Neural cell (in vitro differentiated cells): ENCODE measurements at regions not wholly inside any gene's neighbourhood (a gene's known extent, or its start where the extent isn't known, plus 50 kb on each side); places are given as distances from the start of the nearest gene placed in this dataset.

Experiments used
- H2AFZ ChIP-seq: fragments of 200-600, 300-800 bp; sonication (generic), shearing (Covaris generic); 2 replicates; pipeline ENCODE4 v1.6.0; 2014; ENCODE audit warnings: low read depth, mild to moderate bottlenecking, antibody characterized with exemption, low read length, moderate library complexity
- H3F3A ChIP-seq: fragments of 200-600 bp; shearing (Covaris generic); 2 replicates; pipeline ENCODE4 v1.6.1; 2016; ENCODE audit warnings: mild to moderate bottlenecking, moderate library complexity, mixed read lengths, antibody characterized with exemption, low read length; ENCODE audit not compliant: insufficient read depth, poor library complexity, severe bottlenecking
- H3K27ac ChIP-seq: fragments of 200-600, 300-800 bp; sonication (generic), shearing (Covaris generic); 2 replicates; pipeline ENCODE4 v1.5.1; 2014; ENCODE audit warnings: mild to moderate bottlenecking, low read length, moderate library complexity
- H3K27me3 ChIP-seq: fragments of 300-800, 200-600 bp; sonication (generic), shearing (Covaris generic); 2 replicates; pipeline ENCODE4 v1.6.0; 2014; ENCODE audit warnings: mild to moderate bottlenecking, low read depth, low read length, moderate library complexity; ENCODE audit not compliant: insufficient read depth
- H3K36me3 ChIP-seq: fragments of 300-800, 200-600 bp; sonication (generic), shearing (Covaris generic); 2 replicates; pipeline ENCODE4 v1.5.1; 2014; ENCODE audit warnings: mild to moderate bottlenecking, antibody characterized with exemption, low read length, moderate library complexity; ENCODE audit not compliant: insufficient read depth
- H3K4me2 ChIP-seq: fragments of 300-800, 200-600 bp; sonication (generic), shearing (Covaris generic); 2 replicates; pipeline ENCODE4 v1.6.0; 2014; ENCODE audit warnings: mild to moderate bottlenecking, low read length
- H3K4me3 ChIP-seq: fragments of 300-800, 200-600 bp; sonication (generic), shearing (Covaris generic); 2 replicates; pipeline ENCODE4 v1.5.1; 2014; ENCODE audit warnings: mild to moderate bottlenecking, low read length, moderate library complexity
- H3K79me2 ChIP-seq: fragments of 200-600 bp; shearing (Covaris generic); replicated peaks from 2 replicates; pipeline ENCODE4 v1.6.0; 2014; ENCODE audit warnings: mild to moderate bottlenecking, low read length, moderate library complexity; ENCODE audit not compliant: insufficient read depth
- H3K9ac ChIP-seq: fragments of 300-800, 200-600 bp; sonication (generic), shearing (Covaris generic); 2 replicates; pipeline ENCODE4 v1.6.1; 2016; ENCODE audit warnings: mild to moderate bottlenecking, low read length, mixed read lengths
- H3K9me2 ChIP-seq: fragments of 200-600 bp; shearing (Covaris generic); 2 replicates; pipeline ENCODE4 v1.6.1; 2016; ENCODE audit warnings: mild to moderate bottlenecking, low read length, mixed read lengths; ENCODE audit not compliant: insufficient read depth
- H3K9me3 ChIP-seq: fragments of 200-600, 300-800 bp; sonication (generic), shearing (Covaris generic); 2 replicates; pipeline ENCODE4 v1.6.1; 2016; ENCODE audit warnings: mild to moderate bottlenecking, mixed run types, low read length, moderate library complexity, mixed read lengths
- H4K20me1 ChIP-seq: fragments of 200-600 bp; shearing (Covaris generic); 2 replicates; pipeline ENCODE4 v1.6.1; 2016; ENCODE audit warnings: mild to moderate bottlenecking, mixed run types; ENCODE audit not compliant: insufficient read depth
- EP300 ChIP-seq: fragments of 450-650 bp; conservative IDR thresholded peaks from 2 replicates; pipeline ENCODE4 v1.6.1; 2014; ENCODE audit warnings: antibody characterized with exemption, mild to moderate bottlenecking, moderate library complexity; ENCODE audit not compliant: poor library complexity, severe bottlenecking
- EZH2 ChIP-seq: fragments of 200-600, 300-800 bp; shearing (Covaris generic), sonication (generic); IDR thresholded peaks from 2 replicates; pipeline ENCODE4 v1.6.1; 2014; ENCODE audit warnings: antibody characterized with exemption, low read length, borderline replicate concordance, mild to moderate bottlenecking; ENCODE audit not compliant: insufficient read depth, poor library complexity, severe bottlenecking
- MXI1 ChIP-seq: fragments of 450-650 bp; conservative IDR thresholded peaks from 2 replicates; pipeline ENCODE4 v1.6.1; 2014; ENCODE audit warnings: antibody characterized with exemption, mild to moderate bottlenecking; ENCODE audit not compliant: poor library complexity, severe bottlenecking
- POLR2AphosphoS5 ChIP-seq: IDR thresholded peaks from 2 replicates; pipeline ENCODE4 v1.6.1; 2012
- RAD21 ChIP-seq: fragments of 450-650 bp; conservative IDR thresholded peaks from 2 replicates; pipeline ENCODE4 v1.6.1; 2014; ENCODE audit warnings: antibody characterized with exemption, mild to moderate bottlenecking, moderate library complexity
- SMC3 ChIP-seq: fragments of 450-650 bp; conservative IDR thresholded peaks from 2 replicates; pipeline ENCODE4 v1.6.1; 2014; ENCODE audit warnings: antibody characterized with exemption, mild to moderate bottlenecking, moderate library complexity; ENCODE audit not compliant: poor library complexity
- TAF1 ChIP-seq: IDR thresholded peaks from 2 replicates; pipeline ENCODE4 v1.6.1; 2012; ENCODE audit warnings: low read depth
- TF ChIP-seq, protein P1 (sequence below): fragments of 450-650 bp; IDR thresholded peaks from 2 replicates; pipeline ENCODE4 v1.5.1; 2014; ENCODE audit warnings: antibody characterized with exemption, mild to moderate bottlenecking, moderate library complexity; ENCODE audit not compliant: poor library complexity, severe bottlenecking
- TF ChIP-seq, protein P2 (sequence below): IDR thresholded peaks from 2 replicates; pipeline ENCODE4 v1.6.1; 2012; ENCODE audit warnings: borderline replicate concordance

DNA sequence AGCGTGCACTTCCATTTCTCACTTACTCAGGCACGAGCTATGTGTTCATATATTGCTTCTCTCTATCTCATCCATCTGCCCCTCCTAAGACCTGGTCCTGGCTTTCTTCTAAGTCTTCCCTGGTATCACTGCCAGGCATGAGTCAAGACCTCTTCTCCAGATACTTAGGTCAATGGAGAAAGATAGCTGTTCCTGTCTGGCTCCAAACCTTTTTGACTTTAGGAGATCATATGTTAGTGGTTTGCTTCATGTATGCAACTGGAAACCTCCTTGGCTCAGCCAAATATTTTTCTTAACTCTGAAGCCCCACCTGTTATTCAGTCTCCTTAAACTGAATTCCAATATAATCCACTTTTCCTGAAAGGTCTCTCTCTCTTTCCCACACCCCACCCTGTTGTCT lies 211.6 kb upstream of the PTBP2 start:
- Histone ChIP-seq H4K20me1 (no peaks in the 10 kb centered on the region), H3K9me2 (no peaks in the 10 kb centered on the region), H3F3A (no peaks in the 10 kb centered on the region), H3K4me3 (no peak overlapping the region), H3K9ac (no peak overlapping the region), H3K27me3 (no peaks in the 10 kb centered on the region), H3K36me3 (no peaks in the 10 kb centered on the region), H3K79me2 (no peaks in the 10 kb centered on the region), H3K9me3 (no peaks in the 10 kb centered on the region), H3K4me2 (no peak overlapping the region), H3K27ac (no peak overlapping the region), H2AFZ (no peak overlapping the region)
- TF ChIP-seq RAD21, result no peak
- no peak for TF ChIP-seq POLR2AphosphoS5
- TF ChIP-seq EP300, result no peak
- no peak for TF ChIP-seq SMC3
- no peak for TF ChIP-seq TAF1
- TF ChIP-seq EZH2, result no peak
- TF ChIP-seq, protein P1, sequence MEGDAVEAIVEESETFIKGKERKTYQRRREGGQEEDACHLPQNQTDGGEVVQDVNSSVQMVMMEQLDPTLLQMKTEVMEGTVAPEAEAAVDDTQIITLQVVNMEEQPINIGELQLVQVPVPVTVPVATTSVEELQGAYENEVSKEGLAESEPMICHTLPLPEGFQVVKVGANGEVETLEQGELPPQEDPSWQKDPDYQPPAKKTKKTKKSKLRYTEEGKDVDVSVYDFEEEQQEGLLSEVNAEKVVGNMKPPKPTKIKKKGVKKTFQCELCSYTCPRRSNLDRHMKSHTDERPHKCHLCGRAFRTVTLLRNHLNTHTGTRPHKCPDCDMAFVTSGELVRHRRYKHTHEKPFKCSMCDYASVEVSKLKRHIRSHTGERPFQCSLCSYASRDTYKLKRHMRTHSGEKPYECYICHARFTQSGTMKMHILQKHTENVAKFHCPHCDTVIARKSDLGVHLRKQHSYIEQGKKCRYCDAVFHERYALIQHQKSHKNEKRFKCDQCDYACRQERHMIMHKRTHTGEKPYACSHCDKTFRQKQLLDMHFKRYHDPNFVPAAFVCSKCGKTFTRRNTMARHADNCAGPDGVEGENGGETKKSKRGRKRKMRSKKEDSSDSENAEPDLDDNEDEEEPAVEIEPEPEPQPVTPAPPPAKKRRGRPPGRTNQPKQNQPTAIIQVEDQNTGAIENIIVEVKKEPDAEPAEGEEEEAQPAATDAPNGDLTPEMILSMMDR, result no peak

DNA sequence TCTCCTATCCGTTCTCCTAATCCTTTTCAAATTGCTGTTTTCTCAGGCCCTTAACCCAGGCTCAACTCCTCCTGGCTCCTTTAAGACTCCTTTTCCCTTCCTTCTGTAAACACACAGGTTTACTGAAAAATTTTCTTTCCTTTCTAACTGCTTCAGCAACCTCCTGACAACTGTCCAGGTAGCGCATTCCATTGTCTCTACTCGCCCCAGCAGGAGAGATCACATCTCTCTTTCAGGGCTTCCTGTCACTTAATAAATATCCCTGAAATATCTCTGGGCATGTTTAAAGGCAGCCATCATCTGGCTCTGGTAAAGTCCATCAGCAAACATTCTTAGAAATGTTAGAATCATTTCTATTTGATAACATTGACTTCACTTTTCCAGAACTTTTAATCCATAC lies 211.2 kb upstream of the PTBP2 start:
- Histone ChIP-seq H3K79me2 (no peaks in the 10 kb centered on the region), H3K9ac (no peak overlapping the region), H3K4me3 (no peak overlapping the region), H2AFZ (no peak overlapping the region), H3K27ac (no peak overlapping the region), H3K9me2 (no peaks in the 10 kb centered on the region), H3K4me2 (no peak overlapping the region), H4K20me1 (no peaks in the 10 kb centered on the region), H3K9me3 (no peaks in the 10 kb centered on the region), H3K27me3 (no peaks in the 10 kb centered on the region), H3F3A (no peaks in the 10 kb centered on the region), H3K36me3 (no peaks in the 10 kb centered on the region)
- TF ChIP-seq TAF1 (no peak), EP300 (no peak), POLR2AphosphoS5 (no peak), RAD21 (no peak), EZH2 (no peak), MXI1 (no peak), SMC3 (no peak)
- TF ChIP-seq, protein P1, result no peak
- TF ChIP-seq, protein P2, sequence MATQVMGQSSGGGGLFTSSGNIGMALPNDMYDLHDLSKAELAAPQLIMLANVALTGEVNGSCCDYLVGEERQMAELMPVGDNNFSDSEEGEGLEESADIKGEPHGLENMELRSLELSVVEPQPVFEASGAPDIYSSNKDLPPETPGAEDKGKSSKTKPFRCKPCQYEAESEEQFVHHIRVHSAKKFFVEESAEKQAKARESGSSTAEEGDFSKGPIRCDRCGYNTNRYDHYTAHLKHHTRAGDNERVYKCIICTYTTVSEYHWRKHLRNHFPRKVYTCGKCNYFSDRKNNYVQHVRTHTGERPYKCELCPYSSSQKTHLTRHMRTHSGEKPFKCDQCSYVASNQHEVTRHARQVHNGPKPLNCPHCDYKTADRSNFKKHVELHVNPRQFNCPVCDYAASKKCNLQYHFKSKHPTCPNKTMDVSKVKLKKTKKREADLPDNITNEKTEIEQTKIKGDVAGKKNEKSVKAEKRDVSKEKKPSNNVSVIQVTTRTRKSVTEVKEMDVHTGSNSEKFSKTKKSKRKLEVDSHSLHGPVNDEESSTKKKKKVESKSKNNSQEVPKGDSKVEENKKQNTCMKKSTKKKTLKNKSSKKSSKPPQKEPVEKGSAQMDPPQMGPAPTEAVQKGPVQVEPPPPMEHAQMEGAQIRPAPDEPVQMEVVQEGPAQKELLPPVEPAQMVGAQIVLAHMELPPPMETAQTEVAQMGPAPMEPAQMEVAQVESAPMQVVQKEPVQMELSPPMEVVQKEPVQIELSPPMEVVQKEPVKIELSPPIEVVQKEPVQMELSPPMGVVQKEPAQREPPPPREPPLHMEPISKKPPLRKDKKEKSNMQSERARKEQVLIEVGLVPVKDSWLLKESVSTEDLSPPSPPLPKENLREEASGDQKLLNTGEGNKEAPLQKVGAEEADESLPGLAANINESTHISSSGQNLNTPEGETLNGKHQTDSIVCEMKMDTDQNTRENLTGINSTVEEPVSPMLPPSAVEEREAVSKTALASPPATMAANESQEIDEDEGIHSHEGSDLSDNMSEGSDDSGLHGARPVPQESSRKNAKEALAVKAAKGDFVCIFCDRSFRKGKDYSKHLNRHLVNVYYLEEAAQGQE, result no peak
